GM10266 (cell line): ENCODE measurements at regions not wholly inside any gene's neighbourhood (a gene's known extent, or its start where the extent isn't known, plus 50 kb on each side); places are given as distances from the start of the nearest gene placed in this dataset.
A peak's percentile ranks its signal among the peaks of the same experiment; 100 is the strongest.

Source experiments
- DNase-seq: peaks from one replicate; pipeline ENCODE4 v3.0.0; 2012; ENCODE audit errors: extremely low spot score
- TF ChIP-seq, protein P1 (sequence below): IDR thresholded peaks from 2 replicates; pipeline ENCODE4 v1.5.1; 2012; ENCODE audit warnings: mild to moderate bottlenecking, low read depth; ENCODE audit not compliant: control insufficient read depth, insufficient read depth; ENCODE audit errors: missing control alignments

DNA sequence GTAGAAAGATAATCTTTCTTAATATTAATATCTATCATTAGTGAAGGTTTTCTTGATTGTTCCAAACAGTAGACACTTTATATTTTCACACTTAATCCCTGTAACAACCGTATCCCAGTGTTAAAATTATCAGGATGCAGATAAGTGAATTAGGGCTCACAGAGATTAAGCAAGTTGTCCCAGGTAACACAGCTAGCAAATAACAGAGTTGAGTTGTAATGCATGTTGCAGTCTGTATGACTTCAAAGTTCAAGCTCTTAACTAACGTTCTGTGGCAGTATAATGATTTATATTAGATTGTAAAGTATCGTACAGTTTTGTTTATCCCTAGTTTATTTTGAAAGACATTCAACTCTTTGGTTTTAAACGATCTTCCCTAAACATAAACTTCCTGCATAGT is 517.5 kb downstream of the TFAP2B start:
- DNase-seq, result no peak
- TF ChIP-seq, protein P1, sequence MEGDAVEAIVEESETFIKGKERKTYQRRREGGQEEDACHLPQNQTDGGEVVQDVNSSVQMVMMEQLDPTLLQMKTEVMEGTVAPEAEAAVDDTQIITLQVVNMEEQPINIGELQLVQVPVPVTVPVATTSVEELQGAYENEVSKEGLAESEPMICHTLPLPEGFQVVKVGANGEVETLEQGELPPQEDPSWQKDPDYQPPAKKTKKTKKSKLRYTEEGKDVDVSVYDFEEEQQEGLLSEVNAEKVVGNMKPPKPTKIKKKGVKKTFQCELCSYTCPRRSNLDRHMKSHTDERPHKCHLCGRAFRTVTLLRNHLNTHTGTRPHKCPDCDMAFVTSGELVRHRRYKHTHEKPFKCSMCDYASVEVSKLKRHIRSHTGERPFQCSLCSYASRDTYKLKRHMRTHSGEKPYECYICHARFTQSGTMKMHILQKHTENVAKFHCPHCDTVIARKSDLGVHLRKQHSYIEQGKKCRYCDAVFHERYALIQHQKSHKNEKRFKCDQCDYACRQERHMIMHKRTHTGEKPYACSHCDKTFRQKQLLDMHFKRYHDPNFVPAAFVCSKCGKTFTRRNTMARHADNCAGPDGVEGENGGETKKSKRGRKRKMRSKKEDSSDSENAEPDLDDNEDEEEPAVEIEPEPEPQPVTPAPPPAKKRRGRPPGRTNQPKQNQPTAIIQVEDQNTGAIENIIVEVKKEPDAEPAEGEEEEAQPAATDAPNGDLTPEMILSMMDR, result no peak

DNA sequence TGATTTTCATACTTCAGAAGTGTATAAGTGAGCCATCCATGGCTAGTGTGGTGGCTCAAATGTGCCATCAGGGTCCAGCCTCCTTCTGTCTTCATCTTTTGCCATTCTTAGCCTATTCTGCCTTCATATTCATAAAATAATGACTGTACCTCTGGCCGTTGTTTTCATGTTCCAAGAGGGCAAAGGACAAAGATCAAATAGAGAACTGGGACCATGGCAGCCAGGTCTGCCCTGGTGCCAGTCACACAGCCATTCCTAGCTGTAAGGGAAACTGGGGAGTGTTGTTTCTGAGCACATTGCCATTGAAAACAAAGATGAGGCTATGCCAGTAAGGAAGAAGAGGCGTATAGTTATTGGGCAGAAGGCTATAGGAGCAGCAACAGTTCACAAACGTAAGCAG is 518.6 kb downstream of the TFAP2B start:
- DNase-seq, result no peak
- TF ChIP-seq, protein P1, result no peak

DNA sequence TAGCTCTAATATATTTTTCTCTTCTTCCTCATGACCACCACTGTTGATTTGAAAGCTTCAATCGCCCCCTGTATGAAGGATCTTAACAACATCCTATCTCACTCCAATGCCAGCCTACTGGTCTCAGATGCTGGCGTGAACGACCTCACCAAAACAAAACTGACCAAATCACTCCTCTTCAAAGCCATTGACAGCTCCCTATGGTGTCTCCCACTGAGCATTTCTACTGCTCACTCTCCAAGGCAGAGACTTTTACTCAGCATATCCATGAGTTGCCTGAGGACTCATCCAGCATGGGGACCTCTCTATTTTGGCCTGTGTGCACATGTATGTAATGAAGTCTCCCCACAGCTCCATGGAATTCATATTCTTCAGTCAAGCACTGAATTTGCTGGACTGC is 520.4 kb downstream of the TFAP2B start:
- no peak for DNase-seq

DNA sequence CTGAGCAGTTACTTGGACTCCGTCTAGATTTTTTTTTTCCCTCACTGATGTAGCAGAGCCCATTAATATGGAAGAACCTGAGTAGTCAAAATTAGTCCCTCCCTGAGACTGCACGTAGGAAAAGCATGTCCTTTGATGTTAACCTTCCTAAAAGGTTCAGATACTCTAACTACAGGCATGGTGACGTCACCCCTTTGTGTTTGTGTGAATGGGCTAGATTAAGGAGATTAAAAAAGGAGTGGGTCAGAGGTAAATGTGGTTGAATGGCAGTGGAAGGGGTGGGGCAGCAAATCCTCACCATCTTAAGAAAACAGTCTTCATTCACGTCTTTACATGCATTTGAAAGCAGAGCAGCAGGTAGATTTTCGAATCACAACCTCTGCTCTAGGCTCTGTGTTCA is 521.1 kb downstream of the TFAP2B start:
- DNase-seq, result no peak
- TF ChIP-seq, protein P1, result no peak

More for the DNA sequence above, 520.4 kb downstream of the TFAP2B start:
- TF ChIP-seq, protein P1, result no peak

- DNase-seq, result no peak
- TF ChIP-seq, protein P1, result no peak
These were observed 523.7 kb downstream of the TFAP2B start for GRCh38 chr6:51342393-51342792.

DNA sequence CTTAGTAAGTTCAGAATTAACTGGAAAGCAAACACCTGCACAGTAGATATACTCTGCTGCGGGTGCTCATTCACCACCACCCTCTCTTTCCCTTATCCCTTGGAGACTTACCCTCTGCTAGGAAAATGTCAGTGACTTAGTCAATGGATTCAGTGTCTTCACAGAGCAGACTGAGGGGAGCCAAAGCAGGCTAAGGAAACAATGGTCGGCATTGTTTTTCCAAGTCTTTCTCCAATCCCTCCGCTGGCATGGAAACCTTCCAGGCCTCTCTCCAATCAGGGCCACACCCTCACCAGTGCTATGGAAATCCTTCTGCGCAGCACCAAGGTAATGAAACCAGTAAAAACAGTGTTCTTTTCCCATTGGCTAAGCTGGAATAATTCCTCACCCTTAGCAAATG is 531.2 kb downstream of the TFAP2B start:
- TF ChIP-seq, protein P1, result no peak
- DNase-seq, result no peak

DNA sequence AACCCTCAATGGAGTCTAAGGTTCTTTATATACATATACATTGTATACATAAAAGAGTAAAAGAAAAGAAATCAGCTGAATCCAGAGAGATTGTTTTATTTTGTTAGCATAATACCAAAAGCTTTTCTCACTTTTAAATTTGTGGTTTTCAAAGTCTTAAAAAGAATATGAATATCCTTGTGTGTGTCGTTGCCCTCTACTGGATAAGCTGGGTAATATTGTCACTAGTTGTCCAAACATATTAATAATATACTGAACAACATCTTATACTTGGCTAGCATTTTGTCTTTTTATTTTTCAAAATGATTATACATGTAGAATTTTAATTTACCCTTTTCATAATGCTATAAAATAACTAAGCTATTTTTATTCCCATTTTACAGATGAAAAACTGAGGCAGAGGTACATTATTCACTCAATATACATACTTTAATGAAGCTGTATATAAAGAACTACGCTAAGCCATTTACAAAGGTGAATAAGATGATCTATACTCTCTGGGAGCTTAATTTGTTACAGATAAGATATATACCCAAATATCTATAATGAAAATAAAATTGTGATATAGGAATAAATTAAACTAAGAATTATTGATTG is 531.7 kb downstream of the TFAP2B start:
- TF ChIP-seq, protein P1, result peak; percentile 40
- DNase-seq, result peak; percentile 6
